GM12892 (cell line): ENCODE measurements at regions not wholly inside any gene's neighbourhood (a gene's known extent, or its start where the extent isn't known, plus 50 kb on each side); places are given as distances from the start of the nearest gene placed in this dataset.

ENCODE experiments used
- POLR2A ChIP-seq: IDR thresholded peaks from 2 replicates; pipeline ENCODE4 v1.6.1; 2011; ENCODE audit warnings: low read depth, low read length, control low read depth
- POLR2AphosphoS5 ChIP-seq: IDR thresholded peaks from 2 replicates; pipeline ENCODE4 v1.6.1; 2011; ENCODE audit warnings: low read depth, low read length, control low read depth
- TAF1 ChIP-seq: IDR thresholded peaks from 2 replicates; pipeline ENCODE4 v1.6.1; 2011; ENCODE audit warnings: low read depth, mild to moderate bottlenecking, control low read depth, low read length, borderline replicate concordance

DNA sequence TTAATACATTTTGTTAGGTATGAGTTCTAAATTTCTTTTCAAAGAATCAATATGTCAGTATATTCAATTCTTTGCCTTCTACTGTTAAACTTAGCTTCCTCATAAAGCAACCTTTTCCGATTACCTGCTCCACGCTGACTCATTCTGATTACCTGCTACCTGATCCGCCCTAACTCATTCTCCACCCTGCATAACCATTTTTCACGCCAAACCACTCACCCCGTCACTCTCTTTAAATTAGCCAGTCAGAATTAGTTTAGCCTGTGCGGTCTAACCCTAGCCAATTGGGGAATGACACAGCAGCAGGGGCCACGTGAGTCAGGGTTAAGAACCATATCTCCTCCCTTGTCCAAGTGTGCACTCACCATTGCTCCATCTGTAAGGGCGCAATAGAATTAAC, 72.2 kb upstream of the FICD start:
- TF ChIP-seq POLR2A (no peak), POLR2AphosphoS5 (no peak), TAF1 (no peak)
